Activated CD4-positive, alpha-beta T cell treated with anti-CD3 and anti-CD28 coated beads, Interleukin-2, amount 10 ng/mL, durations not matched to agents 24 days and 14 days (primary cell): ENCODE measurements at regions not wholly inside any gene's neighbourhood (a gene's known extent, or its start where the extent isn't known, plus 50 kb on each side); places are given as distances from the start of the nearest gene placed in this dataset.

Experiments
- DNase-seq: peaks from one replicate; pipeline ENCODE4 v3.0.0; 2022
- H3K27ac Mint-ChIP-seq: one replicate; pipeline ENCODE4 v1.8.0; 2022; ENCODE audit warnings: mild to moderate bottlenecking, mixed read lengths
- H3K27me3 Mint-ChIP-seq: one replicate; pipeline ENCODE4 v1.8.0; 2022; ENCODE audit warnings: mixed read lengths
- H3K36me3 Mint-ChIP-seq: one replicate; pipeline ENCODE4 v1.8.0; 2022; ENCODE audit warnings: low read depth, mild to moderate bottlenecking, mixed read lengths
- H3K4me1 Mint-ChIP-seq: one replicate; pipeline ENCODE4 v1.8.0; 2021; ENCODE audit warnings: mixed read lengths
- H3K4me3 Mint-ChIP-seq: one replicate; pipeline ENCODE4 v1.8.0; 2022; ENCODE audit warnings: mild to moderate bottlenecking, moderate library complexity, mixed read lengths
- H3K9me3 Mint-ChIP-seq: one replicate; pipeline ENCODE4 v1.8.0; 2021; ENCODE audit warnings: mixed read lengths
- intact Hi-C: fragments of 100-400 bp; cut with micrococcal nuclease; formaldehyde crosslinking; loops from one replicate; pipeline ENCODE4 v1.15.1; 2023

DNA sequence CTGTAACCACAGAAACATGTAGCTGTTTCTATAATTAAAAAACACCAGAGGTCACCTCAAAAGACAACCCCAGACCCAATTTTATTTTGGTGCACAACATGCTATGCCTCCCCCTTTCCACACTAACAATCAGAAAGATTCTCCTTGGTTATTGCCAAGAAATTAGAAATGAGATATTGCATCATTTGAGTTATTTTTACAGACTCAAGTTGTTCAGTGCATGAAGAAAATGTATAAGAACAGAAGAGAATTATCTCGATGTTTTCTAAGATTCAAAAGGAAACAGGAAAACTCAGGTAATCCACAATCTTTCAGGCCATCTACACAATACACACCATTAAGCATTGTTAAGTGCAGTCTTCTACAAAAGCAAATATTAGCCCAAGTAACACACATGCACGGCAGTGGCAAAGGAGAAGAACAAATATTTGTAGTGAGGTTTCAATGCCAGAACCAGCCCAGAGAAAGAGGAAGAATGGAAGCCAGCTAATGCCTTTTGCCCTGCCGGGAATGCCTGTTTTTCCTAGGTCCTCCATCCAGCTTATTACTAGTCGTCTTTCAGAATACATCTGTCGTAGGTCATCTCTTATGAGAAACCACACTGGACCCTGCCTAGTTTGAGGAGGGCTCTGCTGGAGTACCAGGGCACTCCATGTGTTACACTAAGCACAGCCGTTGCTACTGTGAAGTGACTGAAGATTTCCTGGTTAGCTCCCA is 67.6 kb upstream of the C1GALT1 start:
- Mint-ChIP-seq H3K4me1 (no peaks in the 10 kb centered on the region), H3K4me3 (no peak overlapping the region), H3K27ac (no peak overlapping the region), H3K36me3 (no peaks in the 10 kb centered on the region), H3K27me3 (peaks cover 2% of the 10 kb centered on the region), H3K9me3 (no peaks in the 10 kb centered on the region)
- no peak for DNase-seq
- intact Hi-C loops: no loop called here

DNA sequence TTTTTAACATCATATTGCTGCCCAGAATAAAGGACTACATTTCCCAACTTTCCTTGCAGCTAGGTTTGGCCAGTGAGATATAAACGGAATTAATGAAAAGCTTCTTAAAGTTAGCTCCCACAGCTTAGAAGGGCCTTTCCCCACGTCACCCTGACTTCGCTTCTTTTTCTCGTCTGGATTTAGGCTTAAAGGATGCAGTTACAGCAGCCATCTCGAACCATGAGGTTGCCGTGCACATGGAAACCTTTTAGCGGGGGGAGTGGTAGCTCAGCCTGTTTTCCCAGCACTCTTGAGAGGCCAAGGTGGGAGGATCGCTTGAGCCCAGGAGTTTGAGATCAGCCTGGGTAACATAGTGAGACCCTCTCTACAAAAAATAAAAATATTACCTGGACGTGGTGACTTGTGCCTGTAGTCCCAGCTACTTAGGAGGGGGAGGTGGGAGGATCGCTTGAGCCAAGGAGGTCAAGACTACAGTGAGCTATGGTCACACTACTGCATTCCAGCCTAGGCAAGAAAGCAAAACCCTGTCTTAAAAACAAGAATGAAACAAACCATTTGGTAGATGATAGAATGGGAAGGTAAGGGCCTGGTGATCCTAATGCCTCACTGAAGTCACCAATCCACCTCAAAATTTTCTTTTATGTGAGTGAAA is 64.3 kb upstream of the C1GALT1 start:
- H3K9me3 Mint-ChIP-seq: no peaks in the 10 kb centered on the region

DNA sequence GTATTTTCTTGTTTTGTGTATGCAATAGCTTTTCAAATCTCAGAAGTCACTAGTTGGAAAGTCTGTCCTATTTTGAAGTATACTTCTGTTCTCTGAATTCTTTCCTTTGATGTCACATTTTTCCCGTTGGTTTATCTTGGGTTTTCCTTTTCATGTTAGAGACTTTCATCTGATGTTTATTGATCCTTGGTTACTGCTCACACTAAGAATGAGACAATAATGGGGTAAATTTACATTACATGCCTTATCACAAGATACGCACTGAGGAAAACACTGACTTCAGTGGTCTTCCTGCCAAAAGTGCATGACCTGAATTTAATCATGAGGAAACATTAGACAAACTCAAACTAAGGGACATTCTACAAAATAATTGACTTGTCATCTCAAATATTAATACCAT is 63.5 kb upstream of the C1GALT1 start:
- no peaks in the 10 kb centered on the region for H3K36me3 Mint-ChIP-seq
- H3K27me3 Mint-ChIP-seq: peaks cover 4% of the 10 kb centered on the region
- DNase-seq: no peak
- H3K27ac Mint-ChIP-seq: no peak overlapping the region
- H3K9me3 Mint-ChIP-seq: no peaks in the 10 kb centered on the region
- intact Hi-C loops: no loop called here
- no peaks in the 10 kb centered on the region for H3K4me1 Mint-ChIP-seq
- H3K4me3 Mint-ChIP-seq: no peak overlapping the region

More for the DNA sequence above, 64.3 kb upstream of the C1GALT1 start:
- Mint-ChIP-seq H3K4me3 (no peak overlapping the region), H3K4me1 (no peaks in the 10 kb centered on the region), H3K27me3 (peaks cover 2% of the 10 kb centered on the region), H3K36me3 (no peaks in the 10 kb centered on the region), H3K27ac (no peak overlapping the region)
- intact Hi-C loops: no loop called here
- DNase-seq: no peak

DNA sequence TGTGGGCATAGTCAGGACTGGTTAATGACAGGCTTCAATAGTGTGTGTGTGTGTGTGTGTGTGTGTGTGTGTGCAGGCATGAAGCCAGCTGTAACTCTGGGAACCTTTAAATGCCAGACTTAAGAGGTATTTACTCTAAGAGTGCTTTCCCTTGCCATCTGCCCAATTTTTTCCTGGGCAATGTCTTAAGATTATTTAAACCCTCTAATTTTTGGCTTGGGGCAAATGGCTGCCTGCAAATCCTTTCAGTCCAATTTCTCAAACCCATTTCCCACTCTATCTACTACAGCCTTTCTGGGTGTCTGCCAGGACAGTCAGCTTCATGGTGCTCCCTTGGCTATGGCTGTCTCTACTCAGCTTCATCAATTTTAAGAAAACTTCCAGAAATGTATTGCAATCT is 62.6 kb upstream of the C1GALT1 start:
- DNase-seq: no peak
- Mint-ChIP-seq H3K4me3 (no peak overlapping the region), H3K36me3 (no peaks in the 10 kb centered on the region), H3K9me3 (peaks cover 4% of the 10 kb centered on the region), H3K27ac (no peak overlapping the region), H3K27me3 (peaks cover 6% of the 10 kb centered on the region), H3K4me1 (no peaks in the 10 kb centered on the region)
- intact Hi-C loops: no loop called here

DNA sequence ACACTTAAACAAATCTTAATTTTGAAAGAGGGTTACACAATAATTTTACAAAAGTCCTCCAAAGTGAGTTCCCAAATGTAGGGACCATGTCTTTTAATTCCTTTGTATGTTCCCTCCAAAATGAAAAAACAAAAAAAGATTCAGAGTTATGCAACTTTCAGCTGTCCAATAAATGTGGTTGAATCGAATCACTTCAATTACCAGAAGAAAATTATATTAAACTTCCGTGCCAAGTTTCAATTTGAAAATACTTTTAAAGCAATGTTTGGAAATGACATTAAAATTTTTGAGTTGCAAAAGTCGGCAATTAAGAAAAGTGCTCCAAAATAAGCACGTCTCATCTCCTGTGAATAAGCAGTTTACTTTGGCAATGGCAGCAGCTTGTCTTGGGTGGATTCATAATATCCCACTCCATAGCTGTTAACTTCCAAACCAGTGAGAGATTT is 60.3 kb upstream of the C1GALT1 start:
- no peak for DNase-seq
- H3K36me3 Mint-ChIP-seq: no peaks in the 10 kb centered on the region
- intact Hi-C loops: no loop called here
- H3K9me3 Mint-ChIP-seq: peaks cover 4% of the 10 kb centered on the region
- H3K4me1 Mint-ChIP-seq: no peaks in the 10 kb centered on the region
- no peak overlapping the region for H3K27ac Mint-ChIP-seq
- peaks cover 7% of the 10 kb centered on the region for H3K27me3 Mint-ChIP-seq
- H3K4me3 Mint-ChIP-seq: no peak overlapping the region

DNA sequence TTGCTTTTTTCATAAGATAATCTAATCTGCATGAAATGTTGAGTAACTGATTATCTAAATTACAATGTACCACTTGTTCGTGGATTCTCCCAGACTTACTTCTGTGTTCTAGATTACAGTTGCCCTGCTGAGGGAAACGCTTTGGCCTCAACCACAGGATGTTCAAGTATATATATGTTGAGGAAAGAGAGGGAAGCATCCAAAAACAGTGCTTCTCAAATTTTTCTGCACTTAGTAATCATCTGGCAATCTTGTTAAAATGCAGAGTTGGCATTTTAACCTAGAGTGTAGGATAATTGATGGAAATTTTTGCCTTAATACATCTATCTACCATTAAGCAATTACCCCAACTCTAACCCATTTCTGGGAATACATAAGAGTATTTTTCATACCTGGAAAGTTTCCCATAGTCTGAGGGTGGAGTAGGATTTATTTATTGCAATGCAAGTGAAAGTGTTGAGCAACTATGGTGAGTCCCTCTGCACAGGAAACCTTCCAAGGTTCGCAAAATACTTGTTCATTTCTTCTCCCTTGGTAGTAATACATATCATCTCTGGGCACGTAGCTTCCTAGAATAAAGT is 59.6 kb upstream of the C1GALT1 start:
- H3K4me1 Mint-ChIP-seq: no peaks in the 10 kb centered on the region
- no peak overlapping the region for H3K27ac Mint-ChIP-seq
- intact Hi-C loops: no loop called here
- no peaks in the 10 kb centered on the region for H3K36me3 Mint-ChIP-seq
- DNase-seq: no peak
- H3K4me3 Mint-ChIP-seq: no peak overlapping the region
- H3K27me3 Mint-ChIP-seq: peaks cover 7% of the 10 kb centered on the region
- peaks cover 4% of the 10 kb centered on the region for H3K9me3 Mint-ChIP-seq

DNA sequence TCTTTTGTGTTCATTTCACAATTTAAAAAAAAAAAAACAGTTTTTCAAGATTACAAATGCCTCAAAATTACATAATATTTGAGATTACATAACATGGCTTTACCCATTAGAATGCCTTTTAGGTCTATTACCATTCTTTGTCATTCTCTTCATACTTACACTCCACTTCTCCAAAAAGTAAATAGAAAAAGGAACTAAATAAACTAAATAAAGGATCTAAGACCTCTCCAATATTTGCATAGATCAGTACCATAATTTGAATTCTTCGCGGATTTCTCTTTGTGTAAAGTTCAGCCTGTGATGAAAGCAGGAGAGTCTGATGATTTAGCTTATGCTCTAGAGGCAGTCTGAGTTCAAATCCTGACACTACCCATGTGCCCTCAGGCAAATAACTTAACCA is 56.4 kb upstream of the C1GALT1 start:
- peaks cover 4% of the 10 kb centered on the region for H3K9me3 Mint-ChIP-seq
- peaks cover 10% of the 10 kb centered on the region for H3K27me3 Mint-ChIP-seq
- H3K4me1 Mint-ChIP-seq: no peaks in the 10 kb centered on the region
- intact Hi-C loops: no loop called here
- no peak overlapping the region for H3K27ac Mint-ChIP-seq
- no peaks in the 10 kb centered on the region for H3K36me3 Mint-ChIP-seq
- DNase-seq: no peak
- no peak overlapping the region for H3K4me3 Mint-ChIP-seq

DNA sequence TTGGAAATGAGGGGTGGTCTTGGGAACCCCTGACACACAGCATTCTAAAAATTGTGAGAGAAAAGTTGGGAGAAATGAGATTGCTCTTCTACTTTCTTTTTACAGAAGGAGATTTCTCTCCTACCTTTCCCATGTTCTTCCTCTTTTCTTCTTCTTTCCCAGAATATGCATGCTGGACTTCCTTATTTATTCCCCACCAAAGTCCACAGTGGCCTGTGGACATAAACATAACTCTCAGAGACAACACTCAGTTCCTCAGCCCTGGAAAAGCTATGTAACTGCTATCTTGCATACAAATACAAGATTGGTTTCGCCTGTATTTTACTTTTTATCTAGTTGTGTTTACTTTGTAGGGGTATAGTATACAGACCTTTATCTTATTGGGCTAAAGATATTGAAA is 54.6 kb upstream of the C1GALT1 start:
- H3K4me1 Mint-ChIP-seq: no peaks in the 10 kb centered on the region
- H3K4me3 Mint-ChIP-seq: no peak overlapping the region
- H3K27ac Mint-ChIP-seq: no peak overlapping the region
- DNase-seq: no peak
- H3K9me3 Mint-ChIP-seq: peaks cover 4% of the 10 kb centered on the region
- H3K27me3 Mint-ChIP-seq: peaks cover 12% of the 10 kb centered on the region
- H3K36me3 Mint-ChIP-seq: no peaks in the 10 kb centered on the region
- intact Hi-C loops: no loop called here

DNA sequence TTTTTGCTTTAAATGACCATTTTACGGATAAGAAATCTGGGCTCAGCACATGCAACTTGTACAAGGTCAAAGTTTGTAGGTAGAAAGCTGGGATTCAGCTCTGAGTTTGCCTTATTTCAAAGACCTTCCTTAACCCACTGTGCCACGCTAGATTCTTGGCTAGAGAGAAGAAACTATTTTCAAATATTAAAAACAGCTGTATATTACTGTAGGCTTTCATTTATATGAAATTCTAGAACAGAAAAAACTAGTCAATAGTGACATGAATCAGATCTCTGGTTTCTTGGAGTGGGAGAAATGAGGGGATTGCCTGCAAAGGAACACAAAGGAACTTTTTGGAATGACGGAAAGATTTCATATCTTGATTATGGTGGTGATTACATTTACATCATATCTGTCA is 53.0 kb upstream of the C1GALT1 start:
- Mint-ChIP-seq H3K4me1 (no peaks in the 10 kb centered on the region), H3K27me3 (peaks cover 6% of the 10 kb centered on the region), H3K9me3 (peaks cover 5% of the 10 kb centered on the region), H3K36me3 (no peaks in the 10 kb centered on the region), H3K27ac (no peak overlapping the region), H3K4me3 (no peak overlapping the region)
- intact Hi-C loops: no loop called here
- no peak for DNase-seq

DNA sequence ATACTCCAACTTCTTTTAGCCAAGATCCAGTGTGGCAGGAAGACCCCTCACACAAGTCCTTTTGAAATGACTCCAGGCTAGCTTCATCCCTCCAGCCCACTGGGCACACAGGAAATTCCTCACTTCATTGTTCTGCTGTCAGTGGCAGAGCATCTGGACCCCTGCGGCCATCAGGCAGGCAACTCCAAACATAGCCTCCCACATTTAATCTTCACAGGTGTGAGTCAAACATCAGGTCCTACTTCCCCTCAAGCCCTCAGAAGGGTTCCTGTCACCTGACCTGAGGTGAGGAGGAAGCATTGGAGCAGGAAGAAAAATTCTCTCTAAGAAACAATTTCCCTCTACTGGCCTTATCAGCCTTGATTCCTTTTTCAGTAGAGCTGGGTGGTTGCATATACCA is 51.1 kb upstream of the C1GALT1 start:
- intact Hi-C loops: no loop called here
- no peak for DNase-seq
- H3K4me3 Mint-ChIP-seq: no peak overlapping the region
- H3K27ac Mint-ChIP-seq: no peak overlapping the region
- no peaks in the 10 kb centered on the region for H3K36me3 Mint-ChIP-seq
- peaks cover 1% of the 10 kb centered on the region for H3K4me1 Mint-ChIP-seq
- peaks cover 5% of the 10 kb centered on the region for H3K27me3 Mint-ChIP-seq
- H3K9me3 Mint-ChIP-seq: peaks cover 10% of the 10 kb centered on the region
